Colonic mucosa (tissue), 4 donors: ENCODE measurements at regions not wholly inside any gene's neighbourhood (a gene's known extent, or its start where the extent isn't known, plus 50 kb on each side); places are given as distances from the start of the nearest gene placed in this dataset.

Experiments
- DNase-seq: peaks from one replicate; pipeline ENCODE4 v3.0.0-alpha.2; 2020
- H3K27ac ChIP-seq: fragments of 200-600 bp; one replicate; pipeline ENCODE4 v1.8.0; 2021
- H3K27me3 ChIP-seq: fragments of 200-600 bp; one replicate; pipeline ENCODE4 v1.8.0; 2021
- H3K36me3 ChIP-seq: fragments of 200-600 bp; one replicate; pipeline ENCODE4 v1.8.0; 2021
- H3K4me1 ChIP-seq: fragments of 200-600 bp; one replicate; pipeline ENCODE4 v1.8.0; 2021; ENCODE audit warnings: mild to moderate bottlenecking
- H3K4me3 ChIP-seq: fragments of 200-600 bp; one replicate; pipeline ENCODE4 v1.8.0; 2021
- H3K9ac ChIP-seq, 2 donors: one replicate each; pipeline ENCODE4 v1.7.0; 2013; ENCODE audit warnings: control low read depth in 2 of 2, low read depth in 2 of 2, low read length in 2 of 2
- H3K9me3 ChIP-seq: fragments of 200-600 bp; one replicate; pipeline ENCODE4 v1.8.0; 2021
- intact Hi-C: fragments of 100-400 bp; cut with DNase I; formaldehyde crosslinking; loops from one replicate; pipeline ENCODE4 v1.14.1; 2022
- TF ChIP-seq, protein P1 (sequence below): fragments of 200-600 bp; IDR thresholded peaks from one replicate; pipeline ENCODE4 v1.8.0; 2022; ENCODE audit warnings: antibody characterized with exemption, mild to moderate bottlenecking
- donor health status: healthy.
- donor health status: DM: no; HTN: no; CAD: no.
- donor health status: DM: no; HTN: no; CAD: no.

DNA sequence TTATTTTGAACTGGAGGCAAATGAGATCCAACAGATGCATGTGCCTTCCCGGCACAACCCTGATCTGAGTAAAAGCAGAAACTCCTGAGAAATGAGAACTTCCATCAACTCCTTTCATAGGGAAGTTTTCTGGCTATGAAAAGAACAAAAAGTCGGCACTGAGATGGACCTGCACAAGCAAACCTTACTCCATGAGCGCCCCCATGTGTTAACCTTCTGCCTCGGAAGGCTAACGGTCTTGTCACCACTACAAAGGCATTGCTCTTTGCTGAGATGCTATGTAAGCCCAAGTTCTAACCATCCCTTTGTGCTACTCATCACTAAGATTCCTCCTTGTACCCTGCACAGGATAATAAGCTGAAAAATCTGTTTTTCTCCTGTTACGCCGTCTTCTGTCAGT lies 57.3 kb upstream of the SULT1C3 start:
- peak; percentile 42 for DNase-seq
- H3K4me1 ChIP-seq, result no peaks in the 10 kb centered on the region
- TF ChIP-seq, protein P1, sequence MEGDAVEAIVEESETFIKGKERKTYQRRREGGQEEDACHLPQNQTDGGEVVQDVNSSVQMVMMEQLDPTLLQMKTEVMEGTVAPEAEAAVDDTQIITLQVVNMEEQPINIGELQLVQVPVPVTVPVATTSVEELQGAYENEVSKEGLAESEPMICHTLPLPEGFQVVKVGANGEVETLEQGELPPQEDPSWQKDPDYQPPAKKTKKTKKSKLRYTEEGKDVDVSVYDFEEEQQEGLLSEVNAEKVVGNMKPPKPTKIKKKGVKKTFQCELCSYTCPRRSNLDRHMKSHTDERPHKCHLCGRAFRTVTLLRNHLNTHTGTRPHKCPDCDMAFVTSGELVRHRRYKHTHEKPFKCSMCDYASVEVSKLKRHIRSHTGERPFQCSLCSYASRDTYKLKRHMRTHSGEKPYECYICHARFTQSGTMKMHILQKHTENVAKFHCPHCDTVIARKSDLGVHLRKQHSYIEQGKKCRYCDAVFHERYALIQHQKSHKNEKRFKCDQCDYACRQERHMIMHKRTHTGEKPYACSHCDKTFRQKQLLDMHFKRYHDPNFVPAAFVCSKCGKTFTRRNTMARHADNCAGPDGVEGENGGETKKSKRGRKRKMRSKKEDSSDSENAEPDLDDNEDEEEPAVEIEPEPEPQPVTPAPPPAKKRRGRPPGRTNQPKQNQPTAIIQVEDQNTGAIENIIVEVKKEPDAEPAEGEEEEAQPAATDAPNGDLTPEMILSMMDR, result no peak
- no peak overlapping the region for H3K9ac ChIP-seq
- no peak overlapping the region for H3K27ac ChIP-seq
- no peaks in the 10 kb centered on the region for H3K36me3 ChIP-seq
- H3K9me3 ChIP-seq, result no peaks in the 10 kb centered on the region
- no peak overlapping the region for H3K4me3 ChIP-seq
- intact Hi-C loops, result loop anchor here (10.0 kb wide), 1 partner anchor 1548 kb away; no protein-coding TSS in a partner anchor
- no peaks in the 10 kb centered on the region for H3K27me3 ChIP-seq

DNA sequence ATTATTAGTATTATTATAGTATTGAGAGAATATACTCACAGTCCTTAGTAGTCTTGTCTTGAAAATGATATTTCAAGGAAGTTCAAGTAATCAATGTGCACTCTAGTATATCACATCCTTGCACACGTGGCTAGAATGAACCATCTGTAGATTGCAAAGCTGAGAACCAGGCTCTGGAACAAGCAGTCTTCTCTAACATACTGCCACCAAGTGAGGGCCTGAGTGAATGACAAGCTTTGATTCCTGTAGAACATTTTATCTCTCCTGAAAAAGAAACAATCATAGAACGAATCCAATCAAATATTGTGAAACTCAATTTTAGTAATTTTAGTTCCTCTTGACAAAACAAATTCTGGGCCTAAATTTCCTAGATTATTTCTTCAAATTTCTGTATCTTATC lies 55.3 kb upstream of the SULT1C3 start:
- Histone ChIP-seq H3K27me3 (no peaks in the 10 kb centered on the region), H3K4me3 (no peak overlapping the region), H3K9me3 (no peaks in the 10 kb centered on the region), H3K36me3 (no peaks in the 10 kb centered on the region), H3K9ac (no peak overlapping the region), H3K4me1 (no peaks in the 10 kb centered on the region), H3K27ac (no peak overlapping the region)
- TF ChIP-seq, protein P1, result peak; percentile 36
- DNase-seq, result no peak
- intact Hi-C loops, result loop anchor here (10.0 kb wide), 1 partner anchor 1550 kb away; no protein-coding TSS in a partner anchor

DNA sequence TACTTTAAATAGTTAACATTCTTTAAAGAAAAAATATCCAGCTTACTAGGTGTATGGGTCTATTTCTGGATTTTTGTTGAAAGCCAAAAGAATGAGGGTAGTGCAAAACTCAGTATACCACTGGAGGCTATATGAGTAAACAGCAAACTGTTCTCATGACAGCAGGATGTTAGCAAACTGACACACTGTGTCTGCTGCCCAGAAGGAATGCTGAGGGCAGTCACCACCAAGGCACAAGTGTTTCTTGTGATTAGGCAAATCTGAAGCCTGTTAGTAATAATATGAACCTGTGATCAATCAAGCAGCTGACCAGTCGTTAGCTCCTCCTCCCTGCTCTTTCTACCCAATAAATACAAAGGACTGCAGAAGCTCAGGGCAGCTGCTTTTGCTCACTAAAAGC lies 50.5 kb upstream of the SULT1C3 start:
- TF ChIP-seq, protein P1, result no peak

More for the DNA sequence above, 50.5 kb upstream of the SULT1C3 start:
- intact Hi-C loops, result loop anchor here (10.0 kb wide), 1 partner anchor 1555 kb away; no protein-coding TSS in a partner anchor
- Histone ChIP-seq H3K9me3 (no peaks in the 10 kb centered on the region), H3K27me3 (no peaks in the 10 kb centered on the region), H3K36me3 (no peaks in the 10 kb centered on the region), H3K9ac (no peak overlapping the region), H3K4me3 (no peak overlapping the region), H3K4me1 (no peaks in the 10 kb centered on the region), H3K27ac (no peak overlapping the region)
- no peak for DNase-seq
